GM19395 (cell line): ENCODE measurements at regions not wholly inside any gene's neighbourhood (a gene's known extent, or its start where the extent isn't known, plus 50 kb on each side); places are given as distances from the start of the nearest gene placed in this dataset.

Experiments
- ATAC-seq: cut with Tn5 transposase; IDR thresholded peaks from one replicate; pipeline ENCODE4 v1.9.1; 2021; ENCODE audit warnings: mild to moderate bottlenecking, moderate library complexity; ENCODE audit not compliant: unreplicated experiment

DNA sequence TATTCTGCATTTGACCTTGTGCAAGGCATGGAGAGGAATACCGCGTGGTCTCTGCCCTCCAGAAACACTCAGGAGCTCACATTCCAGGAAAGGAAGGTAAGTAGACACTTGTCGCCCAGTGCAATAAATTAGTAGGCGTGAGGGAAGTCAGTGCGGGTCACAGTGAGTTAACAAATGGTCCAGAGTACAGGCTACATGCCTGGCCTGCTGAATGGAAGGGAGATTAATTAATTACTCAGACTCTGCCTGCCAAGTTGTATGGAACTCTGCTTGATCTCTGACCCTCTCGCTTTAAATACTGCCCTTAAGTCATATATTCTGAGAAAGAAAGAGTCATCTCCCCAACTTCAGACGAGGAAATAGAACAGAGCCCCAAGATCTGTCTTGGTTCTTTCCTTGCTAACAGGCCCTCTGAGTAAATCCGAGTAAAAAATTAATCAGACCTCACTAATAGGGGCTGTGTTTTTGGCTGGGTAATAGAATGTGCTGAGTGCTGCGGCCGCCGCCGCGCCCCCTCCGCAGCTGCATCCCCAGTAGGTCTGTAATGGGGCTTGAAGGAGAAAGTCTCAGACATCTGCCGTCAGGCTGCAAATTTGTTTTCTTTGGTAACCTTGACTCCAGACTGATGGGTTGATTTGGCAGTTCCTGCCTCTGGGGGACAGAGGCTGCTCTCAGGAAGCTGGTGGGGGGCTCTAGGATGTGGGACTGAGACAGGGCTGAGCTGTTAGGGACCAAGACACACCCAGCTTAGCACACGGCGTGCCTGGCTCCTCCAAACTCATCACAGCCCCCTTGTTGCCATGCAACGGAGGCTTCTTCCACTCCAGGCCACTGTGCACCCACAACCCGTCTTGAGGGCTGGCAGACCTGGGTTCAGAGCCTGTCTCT is 144.4 kb downstream of the NSG2 start:
- no peak for ATAC-seq

- ATAC-seq: no peak
These were observed 145.6 kb downstream of the NSG2 start for GRCh38 chr5:174191076-174191475.

- no peak for ATAC-seq
These were observed 146.5 kb downstream of the NSG2 start for GRCh38 chr5:174191850-174192655.

- ATAC-seq: no peak
These were observed 147.4 kb downstream of the NSG2 start for GRCh38 chr5:174192901-174193300.

DNA sequence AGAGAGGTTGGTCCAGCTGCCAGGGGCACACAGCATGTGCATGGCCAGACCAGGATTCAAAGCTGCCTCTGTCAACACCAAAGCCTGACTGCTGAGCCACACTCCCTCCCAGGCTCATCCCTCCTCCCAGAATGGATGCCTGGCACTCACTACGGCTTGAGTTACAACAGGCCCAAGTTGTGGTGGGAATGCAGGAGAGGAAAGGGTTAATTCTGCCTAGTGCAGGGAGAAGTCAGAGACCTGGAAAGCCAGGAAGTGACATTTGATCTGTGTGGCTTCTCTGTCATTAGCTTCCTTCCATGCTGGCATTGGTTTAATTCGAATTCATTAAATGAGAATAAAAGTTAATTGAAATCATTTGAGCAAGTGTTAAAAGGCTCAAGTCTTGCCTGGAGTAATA is 150.0 kb downstream of the NSG2 start:
- no peak for ATAC-seq

DNA sequence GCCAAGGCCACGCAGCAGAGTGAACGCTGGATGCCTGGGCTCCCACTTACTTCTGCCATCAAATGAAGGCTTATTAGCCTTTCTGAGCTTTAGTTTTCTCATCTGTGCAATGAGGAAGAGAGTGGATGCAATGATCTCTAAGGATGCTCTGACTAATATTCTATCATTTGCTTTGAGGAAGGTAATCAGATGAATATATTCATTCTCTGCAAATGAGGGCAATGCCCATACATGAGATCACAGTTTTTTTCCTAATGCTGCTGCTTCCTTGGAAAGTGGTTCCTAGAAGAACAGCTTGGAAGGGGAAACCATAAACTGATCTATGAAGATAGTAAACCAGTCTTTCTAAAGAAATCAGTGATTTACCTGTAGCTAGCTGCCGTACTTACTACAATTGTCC is 152.4 kb downstream of the NSG2 start:
- no peak for ATAC-seq

DNA sequence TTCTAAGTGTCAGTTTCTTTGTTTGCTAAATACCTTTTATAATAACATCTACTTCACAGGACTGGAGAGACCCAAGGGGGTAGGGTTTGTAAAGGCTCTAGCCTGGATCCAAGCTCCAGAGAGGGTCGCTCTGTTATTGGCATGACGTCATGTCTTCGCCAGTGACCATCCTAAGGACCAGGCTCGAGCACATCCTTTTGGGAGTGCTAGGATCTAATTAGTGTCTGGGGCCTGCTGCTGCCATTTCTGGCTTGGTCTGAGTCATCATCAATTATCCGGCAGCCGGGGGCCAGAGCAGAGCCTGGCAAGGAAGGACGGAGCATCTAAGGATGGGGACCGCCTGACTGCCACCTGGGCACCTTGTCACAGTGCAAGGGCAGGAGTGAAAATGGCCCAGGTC is 153.0 kb downstream of the NSG2 start:
- no peak for ATAC-seq

GRCh38 chr5:174202996-174203395 is 157.5 kb downstream of the NSG2 start:
- ATAC-seq: no peak

DNA sequence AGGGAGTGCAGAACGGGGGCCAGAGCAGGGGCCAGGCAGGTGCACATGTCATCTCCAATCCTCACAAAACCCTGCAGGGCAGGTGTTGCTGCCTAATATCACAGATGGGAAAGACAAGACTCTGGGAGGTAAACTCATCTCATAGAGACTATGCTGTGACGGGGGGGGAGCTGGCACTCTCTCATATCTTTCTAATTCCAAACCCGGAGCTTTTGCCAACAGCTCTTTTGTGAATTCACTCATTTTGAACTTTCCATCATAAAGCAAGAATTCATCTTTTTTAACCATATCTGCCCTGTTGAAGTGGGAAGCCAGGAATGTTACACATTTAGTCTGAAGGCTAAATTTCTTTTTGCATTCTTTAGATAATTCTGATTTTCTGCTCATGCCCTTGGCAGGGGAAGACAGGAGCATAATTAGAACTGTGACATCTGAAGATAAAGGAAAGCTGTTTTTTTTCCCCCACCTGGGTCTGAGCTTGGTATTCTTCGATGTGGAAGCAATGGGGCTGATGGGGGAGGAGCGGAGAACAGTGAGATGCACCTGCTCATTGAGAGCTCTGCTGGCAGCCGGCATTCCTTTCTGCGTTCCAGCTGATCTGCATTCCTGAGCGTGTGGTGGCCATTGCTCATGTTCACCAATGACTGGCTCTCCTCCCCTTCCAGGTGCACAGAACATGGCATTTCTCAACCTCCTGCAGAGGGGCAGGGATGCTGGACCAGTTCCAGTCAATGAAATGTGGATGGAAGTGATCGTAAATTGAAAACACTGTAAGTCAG is 159.2 kb downstream of the NSG2 start:
- ATAC-seq: no peak

DNA sequence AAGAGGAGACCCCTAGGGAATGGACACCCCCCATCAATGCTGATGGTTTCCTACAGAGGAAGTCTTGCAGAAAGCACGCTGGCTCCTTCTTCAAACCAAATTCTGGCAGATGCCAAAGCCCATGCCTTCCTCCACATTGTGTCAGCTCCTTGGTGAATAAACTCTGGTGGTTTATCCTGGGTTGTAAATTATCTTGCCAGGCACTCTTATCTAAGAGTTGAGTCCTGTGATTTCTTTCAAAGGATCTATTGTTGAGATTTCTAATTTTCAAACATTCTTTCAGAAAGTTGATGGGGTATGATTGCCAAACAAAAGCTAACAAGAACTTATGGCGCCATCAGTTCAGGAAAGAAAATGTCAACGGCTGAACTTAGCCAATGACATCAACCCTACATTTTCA is 160.4 kb downstream of the NSG2 start:
- no peak for ATAC-seq

GRCh38 chr5:174210596-174211276 is 165.2 kb downstream of the NSG2 start:
- no peak for ATAC-seq

DNA sequence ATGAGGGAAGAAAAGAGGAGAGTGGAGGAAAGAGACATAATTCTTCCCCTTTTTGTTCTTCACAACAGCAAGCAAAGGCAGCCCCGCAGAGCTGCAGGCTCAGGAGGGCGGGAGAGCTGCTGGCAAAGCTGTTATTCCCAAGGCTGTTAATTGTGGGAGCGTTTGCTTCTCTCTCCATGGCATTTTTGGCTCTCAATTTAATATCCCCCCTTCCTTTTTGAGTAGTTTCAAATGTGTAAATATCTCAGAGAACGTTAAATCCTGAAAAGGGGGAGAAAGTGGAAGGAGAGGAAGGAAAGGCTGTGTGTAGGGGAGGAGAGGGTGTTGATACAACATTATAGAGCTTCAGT is 165.7 kb downstream of the NSG2 start:
- ATAC-seq: no peak

GRCh38 chr5:174217527-174217926 is 172.0 kb downstream of the NSG2 start:
- ATAC-seq: no peak

DNA sequence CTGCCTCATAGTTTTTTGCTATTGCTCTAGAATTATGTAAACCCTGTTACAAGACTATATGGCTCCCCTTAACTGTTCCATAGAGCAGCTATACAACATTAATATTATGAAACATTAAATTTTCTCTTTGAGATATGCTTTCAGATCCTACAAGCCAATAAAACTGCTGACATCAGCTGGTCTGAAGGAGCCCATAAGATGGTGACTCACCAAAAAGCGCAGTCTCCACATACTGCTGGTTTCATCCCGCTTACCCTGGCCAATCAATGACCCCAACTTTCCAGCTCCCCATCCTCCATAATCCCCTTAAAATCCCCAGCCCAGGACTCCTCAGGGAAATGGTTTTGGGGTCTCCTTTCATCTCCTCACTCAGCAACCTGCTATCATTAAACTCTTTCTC is 172.7 kb downstream of the NSG2 start:
- no peak for ATAC-seq

- ATAC-seq: no peak
These were observed 174.9 kb downstream of the NSG2 start for GRCh38 chr5:174220417-174220816.

DNA sequence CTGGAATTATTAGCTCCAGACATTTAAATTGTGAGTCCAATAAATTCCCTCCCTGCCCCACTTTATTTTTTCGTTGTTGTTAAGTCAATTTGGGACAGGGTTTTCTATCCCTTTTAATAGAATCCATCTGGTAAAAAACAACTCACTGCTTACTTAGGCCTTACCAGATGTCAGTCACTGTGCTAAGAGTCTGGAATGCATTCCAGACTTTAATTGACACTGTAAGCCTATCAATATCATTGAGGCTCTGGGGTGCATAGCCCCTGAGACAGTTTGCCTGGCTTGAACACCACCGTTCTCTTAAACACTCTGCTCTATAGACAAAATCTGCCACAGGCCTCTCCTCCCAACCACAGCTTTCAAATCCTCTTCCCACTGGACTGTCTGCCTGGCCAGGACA is 175.9 kb downstream of the NSG2 start:
- ATAC-seq: no peak

DNA sequence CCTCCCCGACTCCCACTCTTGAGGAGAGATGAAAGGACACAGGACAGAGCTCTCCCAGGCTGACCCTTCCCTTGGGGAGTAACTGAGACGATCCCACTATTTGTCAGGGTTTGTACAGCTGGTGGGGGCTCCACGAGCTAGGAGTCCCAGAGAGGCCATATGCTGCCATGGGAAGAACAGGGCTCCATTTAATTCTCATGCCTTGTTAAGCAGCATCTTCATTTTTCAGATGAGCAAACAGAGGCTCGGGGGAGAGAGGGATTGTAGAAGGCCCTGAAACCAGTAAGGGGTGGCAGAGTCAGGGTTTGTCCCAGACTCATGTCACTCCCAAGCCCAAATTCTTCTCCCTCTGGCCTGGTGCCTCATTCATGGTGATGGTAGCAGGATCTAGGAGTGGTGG is 176.4 kb downstream of the NSG2 start:
- ATAC-seq: no peak

DNA sequence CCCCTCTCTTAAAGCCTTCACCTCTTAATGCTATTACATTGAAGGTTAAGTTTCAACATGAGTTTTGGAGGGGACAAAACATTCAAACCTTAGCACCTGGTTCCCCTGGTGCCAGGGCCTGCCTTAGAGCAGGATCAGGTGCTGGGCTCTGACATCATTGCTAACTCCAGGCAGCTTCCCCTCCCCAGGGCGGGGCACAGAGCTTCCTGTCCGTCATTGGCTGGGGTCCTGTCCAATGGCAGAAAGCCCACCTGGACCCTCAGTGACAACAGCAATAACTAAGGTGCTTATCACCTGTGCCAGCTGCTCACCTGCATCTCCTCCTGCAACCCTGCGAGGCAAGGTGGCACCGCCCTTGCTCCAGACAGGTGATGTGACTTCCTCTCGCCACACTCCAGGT is 177.4 kb downstream of the NSG2 start:
- ATAC-seq: no peak

- ATAC-seq: no peak
These were observed 177.8 kb downstream of the NSG2 start for GRCh38 chr5:174223355-174223754.

- ATAC-seq: no peak
These were observed 183.6 kb downstream of the NSG2 start for GRCh38 chr5:174229068-174229467.
